A549 (cell line): ENCODE measurements at regions not wholly inside any gene's neighbourhood (a gene's known extent, or its start where the extent isn't known, plus 50 kb on each side); places are given as distances from the start of the nearest gene placed in this dataset.

Experiments
- ATAC-seq, 2 experiments: fragments of 200-7000 bp in 1 of 2; fragments of >200 bp in 1 of 2; cut with Nextera tagmentation in 1 of 2; cut with Tn5 transposase in 1 of 2; 3 replicates each; pipeline versions ENCODE4 v1.8.0 to v1.9.1; 2018 to 2020; ENCODE audit warnings: mild to moderate bottlenecking in 1 of 2, moderate library complexity in 1 of 2
- CTCF ChIA-PET: fragments of 300-600 bp; sonication (Branson Sonifier 250); formaldehyde crosslinking; extraction: SDS; loops from one replicate; lab custom pipeline; 2021; ENCODE audit warnings: antibody characterized with exemption, inconsistent platforms; lab: Yijun Ruan, JAX
- POLR2A ChIA-PET: fragments of 350-600 bp; formaldehyde crosslinking; extraction: SDS; loops from one replicate; lab custom pipeline; 2021; ENCODE audit warnings: antibody characterized with exemption, inconsistent platforms; lab: Yijun Ruan, JAX
- DNase-seq, 2 experiments: peaks; one replicate each; pipeline versions ENCODE4 v3.0.0 to v3.0.0-alpha.2; 2011 to 2016; ENCODE audit warnings: low read depth in 1 of 2, low spot score in 1 of 2
- FAIRE-seq: peaks from 2 replicates; lab custom pipeline; 2011; peaks lifted over from hg19 to GRCh38; lab: Jason Lieb, UNC
- H3K27ac ChIP-seq, 2 experiments: fragments of >200 bp; sonication (Bioruptor Twin); formaldehyde crosslinking; 3 replicates each; pipeline ENCODE4 v1.5.1; 2016 to 2017
- H3K4me1 ChIP-seq: fragments of >200 bp; sonication (Bioruptor Twin); formaldehyde crosslinking; 3 replicates; pipeline ENCODE4 v1.6.1; 2016
- H3K4me2 ChIP-seq: fragments of >200 bp; sonication (Bioruptor Twin); formaldehyde crosslinking; 3 replicates; pipeline ENCODE4 v1.6.1; 2016
- H3K4me3 ChIP-seq: fragments of >200 bp; sonication (Bioruptor Twin); formaldehyde crosslinking; 3 replicates; pipeline ENCODE4 v1.5.1; 2016
- H3K9me3 ChIP-seq: fragments of >200 bp; sonication (Bioruptor Twin); formaldehyde crosslinking; 3 replicates; pipeline ENCODE4 v1.6.1; 2016
- BCL3 ChIP-seq: fragments of >200 bp; sonication (Bioruptor Twin); formaldehyde crosslinking; IDR thresholded peaks from 3 replicates; pipeline ENCODE4 v1.6.1; 2016
- BHLHE40 ChIP-seq: IDR thresholded peaks from 2 replicates; pipeline ENCODE4 v1.6.1; 2012; ENCODE audit warnings: low read depth, low read length, inconsistent platforms
- CBX2 ChIP-seq: fragments of 200-600 bp; sonication (generic); IDR thresholded peaks from 2 replicates; pipeline ENCODE4 v1.6.1; 2016; ENCODE audit warnings: low read depth, mild to moderate bottlenecking, borderline replicate concordance
- CEBPB ChIP-seq, 2 experiments: fragments of >200 bp in 1 of 2; sonication (Bioruptor Twin) in 1 of 2; formaldehyde crosslinking in 1 of 2; IDR thresholded peaks; 2 replicates each; pipeline ENCODE4 v1.6.1; 2012 to 2016
- CTCF ChIP-seq: fragments of >200 bp; sonication (Bioruptor Twin); formaldehyde crosslinking; IDR thresholded peaks from 3 replicates; pipeline ENCODE4 v1.5.1; 2016
- EHF ChIP-seq: fragments of 250-450 bp; sonication (Bioruptor Pico); IDR thresholded peaks from 2 replicates; pipeline ENCODE4 v1.5.0; 2020; ENCODE audit warnings: mild to moderate bottlenecking
- ESRRA ChIP-seq: fragments of 150-350 bp; IDR thresholded peaks from 2 replicates; pipeline ENCODE4 v1.6.1; 2014; ENCODE audit warnings: mild to moderate bottlenecking, low read length, borderline replicate concordance
- FOSB ChIP-seq: fragments of 250-450 bp; sonication (Bioruptor Pico); IDR thresholded peaks from 2 replicates; pipeline ENCODE4 v1.5.0; 2020; ENCODE audit warnings: mild to moderate bottlenecking, moderate library complexity
- GATA3 ChIP-seq: IDR thresholded peaks from 2 replicates; pipeline ENCODE4 v1.6.1; 2012; ENCODE audit warnings: borderline replicate concordance
- HDAC2 ChIP-seq: fragments of 200-600 bp; sonication (generic); IDR thresholded peaks from 2 replicates; pipeline ENCODE4 v1.6.1; 2016
- HEYL ChIP-seq: fragments of 250-450 bp; sonication (Bioruptor Pico); IDR thresholded peaks from 2 replicates; pipeline ENCODE4 v1.8.0; 2021; ENCODE audit warnings: mild to moderate bottlenecking, moderate library complexity
- HOXA7 ChIP-seq: fragments of 250-450 bp; sonication (Bioruptor Pico); IDR thresholded peaks from 2 replicates; pipeline ENCODE4 v1.5.0; 2020; ENCODE audit warnings: mild to moderate bottlenecking, moderate library complexity
- HOXB13 ChIP-seq: fragments of 250-450 bp; sonication (Bioruptor Pico); IDR thresholded peaks from 2 replicates; pipeline ENCODE4 v1.5.0; 2020; ENCODE audit warnings: low read depth, mild to moderate bottlenecking, moderate library complexity
- HOXB5 ChIP-seq: fragments of 250-450 bp; sonication (Bioruptor Pico); IDR thresholded peaks from 2 replicates; pipeline ENCODE4 v1.5.0; 2020; ENCODE audit warnings: mild to moderate bottlenecking, moderate library complexity
- JUN ChIP-seq, 2 experiments: fragments of >200 bp; sonication (Bioruptor Twin); formaldehyde crosslinking; IDR thresholded peaks; 2 replicates in 1 of 2; 3 replicates in 1 of 2; pipeline ENCODE4 v1.6.1; 2016 to 2017
- JUNB ChIP-seq: fragments of >200 bp; sonication (Bioruptor Twin); formaldehyde crosslinking; IDR thresholded peaks from 2 replicates; pipeline ENCODE4 v1.6.1; 2016
- KDM1A ChIP-seq: fragments of 200-600 bp; sonication (generic); IDR thresholded peaks from 2 replicates; pipeline ENCODE4 v1.6.1; 2016; ENCODE audit warnings: low read depth, mild to moderate bottlenecking
- MAX ChIP-seq: IDR thresholded peaks from 2 replicates; pipeline ENCODE4 v1.6.1; 2012
- MAZ ChIP-seq: fragments of 150-350 bp; IDR thresholded peaks from 2 replicates; pipeline ENCODE4 v1.6.1; 2014; ENCODE audit warnings: antibody characterized with exemption, low read depth, low read length, borderline replicate concordance
- NFE2L2 ChIP-seq: fragments of 150-350 bp; conservative IDR thresholded peaks from 2 replicates; pipeline ENCODE4 v1.6.1; 2014; ENCODE audit warnings: low read length
- POLR2AphosphoS2 ChIP-seq: conservative IDR thresholded peaks from 2 replicates; pipeline ENCODE4 v1.6.1; 2012; ENCODE audit warnings: low read length, improper control_type of control experiment, inconsistent platforms
- RARB ChIP-seq: fragments of 250-450 bp; sonication (Bioruptor Pico); IDR thresholded peaks from 2 replicates; pipeline ENCODE4 v1.8.0; 2021; ENCODE audit warnings: mild to moderate bottlenecking, moderate library complexity
- RFX5 ChIP-seq: fragments of 450-650 bp; IDR thresholded peaks from 2 replicates; pipeline ENCODE4 v1.7.1; 2014; ENCODE audit warnings: antibody characterized with exemption, mild to moderate bottlenecking, moderate library complexity
- RNF2 ChIP-seq: fragments of 200-600 bp; sonication (generic); IDR thresholded peaks from 2 replicates; pipeline ENCODE4 v1.6.1; 2016; ENCODE audit warnings: low read depth, mild to moderate bottlenecking, antibody characterized with exemption, moderate library complexity, borderline replicate concordance
- TP53 ChIP-seq: fragments of 250-450 bp; sonication (Bioruptor Pico); IDR thresholded peaks from 2 replicates; pipeline ENCODE4 v1.5.0; 2021; ENCODE audit warnings: mild to moderate bottlenecking, moderate library complexity
- USF2 ChIP-seq: fragments of 450-650 bp; IDR thresholded peaks from 2 replicates; pipeline ENCODE4 v1.6.1; 2014; ENCODE audit warnings: antibody characterized with exemption
- ZSCAN20 ChIP-seq: fragments of 250-450 bp; sonication (Bioruptor Pico); IDR thresholded peaks from 2 replicates; pipeline ENCODE4 v1.8.0; 2022; ENCODE audit warnings: mild to moderate bottlenecking, moderate library complexity
- WGBS: methylation state at CpG from one replicate; pipeline ENCODE4 v1.1.6; 2017; ENCODE audit errors: missing lambda C conversion rate; 5-methylcytosine and 5-hydroxymethylcytosine counted together
- TF ChIP-seq, protein P1 (sequence below): fragments of 250-450 bp; sonication (Bioruptor Pico); IDR thresholded peaks from 2 replicates; pipeline ENCODE4 v1.5.0; 2021; ENCODE audit warnings: mild to moderate bottlenecking, moderate library complexity, borderline replicate concordance
- TF ChIP-seq, protein P2 (sequence below): fragments of 200-600 bp; sonication (generic); IDR thresholded peaks from 2 replicates; pipeline ENCODE4 v1.6.1; 2016; ENCODE audit warnings: antibody characterized with exemption, mild to moderate bottlenecking, moderate library complexity

DNA sequence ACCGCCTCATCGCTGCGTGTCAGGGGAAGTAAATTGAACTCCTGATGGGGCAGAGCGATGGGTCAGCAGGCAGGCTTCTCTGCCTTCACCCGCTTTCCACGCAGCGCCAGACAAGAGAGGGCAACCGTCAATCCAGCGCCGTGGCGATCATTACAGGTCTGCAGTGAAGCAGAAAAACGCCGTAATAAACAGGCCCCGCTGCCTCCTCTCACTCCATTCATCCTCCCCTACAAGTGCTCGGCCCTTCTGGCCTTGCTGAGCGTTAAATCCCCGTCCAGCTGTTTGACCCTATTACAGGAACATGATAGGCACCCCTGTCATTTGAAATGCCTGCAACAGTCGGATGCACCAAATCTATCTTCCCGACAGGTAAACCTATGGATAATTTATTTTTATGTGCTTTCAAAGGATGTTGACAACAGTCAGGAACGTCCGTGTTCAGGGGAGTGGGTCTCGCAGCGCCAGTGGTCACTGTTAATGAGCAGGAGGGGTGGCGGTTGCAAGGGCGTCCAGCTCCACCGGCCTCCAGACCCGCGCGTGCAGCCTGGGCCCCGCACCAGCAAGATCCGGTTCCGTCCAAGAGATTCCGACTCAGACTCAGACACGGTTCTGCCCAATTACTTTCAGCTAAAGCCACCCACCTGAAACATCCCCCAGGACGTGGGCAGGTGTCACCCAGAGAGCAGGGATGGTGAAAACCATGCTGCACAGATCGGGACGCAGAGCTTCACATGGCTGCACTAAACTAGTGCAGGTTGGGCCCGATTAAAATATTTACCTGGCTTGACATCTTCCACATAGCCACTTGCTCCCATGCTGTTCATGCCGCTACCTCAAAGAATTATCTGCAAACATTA is 508.0 kb upstream of the MGMT start:
- CTCF ChIA-PET: no interaction called here
- Histone ChIP-seq H3K9me3 (no peaks in the 10 kb centered on the region), H3K27ac (no peak overlapping the region), H3K4me3 (no peak overlapping the region), H3K4me2 (no peak overlapping the region), H3K4me1 (no peaks in the 10 kb centered on the region)
- no peak for ATAC-seq
- WGBS: 45% methylated on average over 31 of the region's 39 CpGs
- TF ChIP-seq MAX (no peak), HOXA7 (no peak), JUN (IDR thresholded peaks at IDR 0.05) (no peak), BCL3 (no peak), HOXB13 (no peak), RFX5 (no peak), GATA3 (no peak), CBX2 (no peak), MAZ (no peak), RNF2 (no peak), BHLHE40 (no peak), RARB (no peak), HOXB5 (no peak), EHF (CRISPR knock-in tag) (no peak), HEYL (CRISPR knock-in tag) (no peak)
- TF ChIP-seq, protein P1, sequence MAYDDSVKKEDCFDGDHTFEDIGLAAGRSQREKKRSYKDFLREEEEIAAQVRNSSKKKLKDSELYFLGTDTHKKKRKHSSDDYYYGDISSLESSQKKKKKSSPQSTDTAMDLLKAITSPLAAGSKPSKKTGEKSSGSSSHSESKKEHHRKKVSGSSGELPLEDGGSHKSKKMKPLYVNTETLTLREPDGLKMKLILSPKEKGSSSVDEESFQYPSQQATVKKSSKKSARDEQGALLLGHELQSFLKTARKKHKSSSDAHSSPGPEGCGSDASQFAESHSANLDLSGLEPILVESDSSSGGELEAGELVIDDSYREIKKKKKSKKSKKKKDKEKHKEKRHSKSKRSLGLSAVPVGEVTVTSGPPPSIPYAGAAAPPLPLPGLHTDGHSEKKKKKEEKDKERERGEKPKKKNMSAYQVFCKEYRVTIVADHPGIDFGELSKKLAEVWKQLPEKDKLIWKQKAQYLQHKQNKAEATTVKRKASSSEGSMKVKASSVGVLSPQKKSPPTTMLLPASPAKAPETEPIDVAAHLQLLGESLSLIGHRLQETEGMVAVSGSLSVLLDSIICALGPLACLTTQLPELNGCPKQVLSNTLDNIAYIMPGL (CRISPR knock-in tag): no peak
- TF ChIP-seq, all 56 proteins: peak for 0
- POLR2A ChIA-PET: no interaction called here
- no peak for DNase-seq
- no peak for FAIRE-seq

- no peaks in the 10 kb centered on the region for H3K9me3 ChIP-seq
- no peak for TF ChIP-seq ESRRA
- TF ChIP-seq NFE2L2: no peak
- TF ChIP-seq POLR2AphosphoS2: no peak
- no peak for TF ChIP-seq HOXB5
- no peak for TF ChIP-seq ZSCAN20 (CRISPR knock-in tag)
- TF ChIP-seq CTCF: no peak
- no peak for TF ChIP-seq TP53 (CRISPR knock-in tag)
- TF ChIP-seq FOSB (CRISPR knock-in tag): no peak
- no peak for TF ChIP-seq JUNB
- no peak for TF ChIP-seq CEBPB (IDR thresholded peaks at IDR 0.05)
- no peak for TF ChIP-seq USF2
- TF ChIP-seq HDAC2: no peak
- no peak for TF ChIP-seq KDM1A
- TF ChIP-seq, protein P2, sequence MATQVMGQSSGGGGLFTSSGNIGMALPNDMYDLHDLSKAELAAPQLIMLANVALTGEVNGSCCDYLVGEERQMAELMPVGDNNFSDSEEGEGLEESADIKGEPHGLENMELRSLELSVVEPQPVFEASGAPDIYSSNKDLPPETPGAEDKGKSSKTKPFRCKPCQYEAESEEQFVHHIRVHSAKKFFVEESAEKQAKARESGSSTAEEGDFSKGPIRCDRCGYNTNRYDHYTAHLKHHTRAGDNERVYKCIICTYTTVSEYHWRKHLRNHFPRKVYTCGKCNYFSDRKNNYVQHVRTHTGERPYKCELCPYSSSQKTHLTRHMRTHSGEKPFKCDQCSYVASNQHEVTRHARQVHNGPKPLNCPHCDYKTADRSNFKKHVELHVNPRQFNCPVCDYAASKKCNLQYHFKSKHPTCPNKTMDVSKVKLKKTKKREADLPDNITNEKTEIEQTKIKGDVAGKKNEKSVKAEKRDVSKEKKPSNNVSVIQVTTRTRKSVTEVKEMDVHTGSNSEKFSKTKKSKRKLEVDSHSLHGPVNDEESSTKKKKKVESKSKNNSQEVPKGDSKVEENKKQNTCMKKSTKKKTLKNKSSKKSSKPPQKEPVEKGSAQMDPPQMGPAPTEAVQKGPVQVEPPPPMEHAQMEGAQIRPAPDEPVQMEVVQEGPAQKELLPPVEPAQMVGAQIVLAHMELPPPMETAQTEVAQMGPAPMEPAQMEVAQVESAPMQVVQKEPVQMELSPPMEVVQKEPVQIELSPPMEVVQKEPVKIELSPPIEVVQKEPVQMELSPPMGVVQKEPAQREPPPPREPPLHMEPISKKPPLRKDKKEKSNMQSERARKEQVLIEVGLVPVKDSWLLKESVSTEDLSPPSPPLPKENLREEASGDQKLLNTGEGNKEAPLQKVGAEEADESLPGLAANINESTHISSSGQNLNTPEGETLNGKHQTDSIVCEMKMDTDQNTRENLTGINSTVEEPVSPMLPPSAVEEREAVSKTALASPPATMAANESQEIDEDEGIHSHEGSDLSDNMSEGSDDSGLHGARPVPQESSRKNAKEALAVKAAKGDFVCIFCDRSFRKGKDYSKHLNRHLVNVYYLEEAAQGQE: no peak
- TF ChIP-seq, all 56 proteins: peak for 0
- no peak overlapping the region for H3K4me3 ChIP-seq
- CTCF ChIA-PET: no interaction called here
- DNase-seq (no peak), ATAC-seq (no peak), FAIRE-seq (no peak)
- H3K4me2 ChIP-seq: no peak overlapping the region
- WGBS: 22% methylated on average over 7 of the region's 7 CpGs
- H3K4me1 ChIP-seq: no peaks in the 10 kb centered on the region
- H3K27ac ChIP-seq: no peak overlapping the region
- POLR2A ChIA-PET: no interaction called here
Observed at GRCh38 chr10:128959746-128960145, 507.3 kb upstream of the MGMT start.
